Neuron (in vitro differentiated cells): ENCODE measurements at regions not wholly inside any gene's neighbourhood (a gene's known extent, or its start where the extent isn't known, plus 50 kb on each side); places are given as distances from the start of the nearest gene placed in this dataset.

Experiments
- H2AFZ ChIP-seq: one replicate; pipeline ENCODE4 v1.6.1; 2013; ENCODE audit warnings: low read depth, mild to moderate bottlenecking, inconsistent platforms, low read length, moderate library complexity
- H3K27me3 ChIP-seq: one replicate; pipeline ENCODE4 v1.6.1; 2013; ENCODE audit warnings: low read length; ENCODE audit not compliant: insufficient read depth
- H3K36me3 ChIP-seq: one replicate; pipeline ENCODE4 v1.6.1; 2013; ENCODE audit warnings: low read length; ENCODE audit not compliant: insufficient read depth
- H3K4me1 ChIP-seq: one replicate; pipeline ENCODE4 v1.6.1; 2013; ENCODE audit warnings: low read length; ENCODE audit not compliant: insufficient read depth
- H3K4me3 ChIP-seq: 2 replicates; pipeline ENCODE4 v1.5.1; 2013; ENCODE audit warnings: mild to moderate bottlenecking, low read length, moderate library complexity
- H3K9me3 ChIP-seq: one replicate; pipeline ENCODE4 v1.6.1; 2013; ENCODE audit warnings: low read length

GRCh38 chr6:150705392-150705791, 105.7 kb downstream of the PLEKHG1 start:
- Histone ChIP-seq H3K4me1 (no peaks in the 10 kb centered on the region), H3K36me3 (no peaks in the 10 kb centered on the region), H3K9me3 (no peaks in the 10 kb centered on the region), H3K4me3 (no peak overlapping the region), H3K27me3 (no peaks in the 10 kb centered on the region), H2AFZ (no peak overlapping the region)

GRCh38 chr6:150710236-150710635, 110.6 kb downstream of the PLEKHG1 start:
- no peak overlapping the region for H2AFZ ChIP-seq
- H3K4me3 ChIP-seq = no peak overlapping the region
- H3K4me1 ChIP-seq = peaks cover 27% of the 10 kb centered on the region
- no peaks in the 10 kb centered on the region for H3K9me3 ChIP-seq
- no peaks in the 10 kb centered on the region for H3K36me3 ChIP-seq
- H3K27me3 ChIP-seq = no peaks in the 10 kb centered on the region

- no peaks in the 10 kb centered on the region for H3K9me3 ChIP-seq
- peaks cover 27% of the 10 kb centered on the region for H3K4me1 ChIP-seq
- no peaks in the 10 kb centered on the region for H3K27me3 ChIP-seq
- H3K36me3 ChIP-seq = no peaks in the 10 kb centered on the region
- H3K4me3 ChIP-seq = no peak overlapping the region
- no peak overlapping the region for H2AFZ ChIP-seq
Observed at GRCh38 chr6:150711061-150711460, 111.4 kb downstream of the PLEKHG1 start.

- H3K4me1 ChIP-seq = peaks cover 27% of the 10 kb centered on the region
- no peak overlapping the region for H3K4me3 ChIP-seq
- H3K27me3 ChIP-seq = no peaks in the 10 kb centered on the region
- H3K36me3 ChIP-seq = no peaks in the 10 kb centered on the region
- H2AFZ ChIP-seq = no peak overlapping the region
- H3K9me3 ChIP-seq = no peaks in the 10 kb centered on the region
Observed at GRCh38 chr6:150711584-150712504, 112.2 kb downstream of the PLEKHG1 start.

- H2AFZ ChIP-seq = no peak overlapping the region
- no peaks in the 10 kb centered on the region for H3K9me3 ChIP-seq
- peaks cover 27% of the 10 kb centered on the region for H3K4me1 ChIP-seq
- H3K36me3 ChIP-seq = no peaks in the 10 kb centered on the region
- no peak overlapping the region for H3K4me3 ChIP-seq
- no peaks in the 10 kb centered on the region for H3K27me3 ChIP-seq
Observed at GRCh38 chr6:150712505-150713252, 113.0 kb downstream of the PLEKHG1 start.

GRCh38 chr6:150713487-150713886, 113.8 kb downstream of the PLEKHG1 start:
- Histone ChIP-seq H3K36me3 (no peaks in the 10 kb centered on the region), H3K4me3 (no peak overlapping the region), H2AFZ (no peak overlapping the region), H3K27me3 (no peaks in the 10 kb centered on the region), H3K4me1 (peaks cover 29% of the 10 kb centered on the region), H3K9me3 (no peaks in the 10 kb centered on the region)

GRCh38 chr6:150713931-150714330, 114.2 kb downstream of the PLEKHG1 start:
- Histone ChIP-seq H3K27me3 (no peaks in the 10 kb centered on the region), H3K4me3 (no peak overlapping the region), H2AFZ (no peak overlapping the region), H3K4me1 (peaks cover 32% of the 10 kb centered on the region), H3K9me3 (no peaks in the 10 kb centered on the region), H3K36me3 (no peaks in the 10 kb centered on the region)

- Histone ChIP-seq H3K9me3 (no peaks in the 10 kb centered on the region), H2AFZ (no peak overlapping the region), H3K4me3 (no peak overlapping the region), H3K36me3 (no peaks in the 10 kb centered on the region), H3K27me3 (no peaks in the 10 kb centered on the region), H3K4me1 (peaks cover 44% of the 10 kb centered on the region)
Observed at GRCh38 chr6:150715133-150715532, 115.4 kb downstream of the PLEKHG1 start.

- Histone ChIP-seq H2AFZ (no peak overlapping the region), H3K4me3 (no peak overlapping the region), H3K9me3 (no peaks in the 10 kb centered on the region), H3K4me1 (peaks cover 46% of the 10 kb centered on the region), H3K36me3 (no peaks in the 10 kb centered on the region), H3K27me3 (no peaks in the 10 kb centered on the region)
Observed at GRCh38 chr6:150717419-150717818, 117.7 kb downstream of the PLEKHG1 start.

GRCh38 chr6:150719099-150719766, 119.5 kb downstream of the PLEKHG1 start:
- Histone ChIP-seq H3K4me1 (peaks cover 46% of the 10 kb centered on the region), H3K9me3 (no peaks in the 10 kb centered on the region), H3K36me3 (peaks cover 2% of the 10 kb centered on the region), H2AFZ (no peak overlapping the region), H3K4me3 (no peak overlapping the region), H3K27me3 (no peaks in the 10 kb centered on the region)

- Histone ChIP-seq H2AFZ (no peak overlapping the region), H3K27me3 (no peaks in the 10 kb centered on the region), H3K9me3 (no peaks in the 10 kb centered on the region), H3K4me3 (peak overlapping the region; percentile 49), H3K36me3 (peaks cover 3% of the 10 kb centered on the region), H3K4me1 (peaks cover 43% of the 10 kb centered on the region)
Observed at GRCh38 chr6:150719831-150720230, 120.1 kb downstream of the PLEKHG1 start.

GRCh38 chr6:150720774-150721233, 121.1 kb downstream of the PLEKHG1 start:
- no peak overlapping the region for H2AFZ ChIP-seq
- H3K4me1 ChIP-seq = peaks cover 51% of the 10 kb centered on the region
- H3K27me3 ChIP-seq = no peaks in the 10 kb centered on the region
- H3K36me3 ChIP-seq = peaks cover 5% of the 10 kb centered on the region
- H3K9me3 ChIP-seq = no peaks in the 10 kb centered on the region
- H3K4me3 ChIP-seq = peak overlapping the region; percentile 49
